ENCODE measurements at regions not wholly inside any gene's neighbourhood (a gene's known extent, or its start where the extent isn't known, plus 50 kb on each side); places are given as distances from the start of the nearest gene placed in this dataset.

DNA sequence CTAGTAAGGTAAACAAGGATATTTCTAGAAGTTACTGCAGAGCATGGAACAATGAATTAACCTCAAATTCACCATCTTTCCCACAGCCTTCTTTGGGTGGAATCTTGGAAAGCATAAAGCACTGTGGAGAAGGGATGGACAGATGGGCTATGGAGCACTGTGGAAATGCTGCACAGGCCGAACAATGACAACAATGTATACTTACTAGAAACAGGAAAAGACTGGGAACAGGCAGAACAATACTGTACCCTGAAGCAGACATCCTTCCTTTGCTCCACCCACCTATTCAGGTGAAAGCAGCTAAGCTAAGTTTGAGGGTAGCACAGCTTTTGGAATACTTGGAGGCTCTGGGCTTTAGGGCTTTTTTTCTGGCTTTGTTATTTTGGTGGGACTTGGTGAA is 250.6 kb upstream of the KLF8 start:
- no peak for TF ChIP-seq CTCF (conservative IDR thresholded peaks at IDR 0.05; ENCODE audit: control insufficient read depth, insufficient read depth, low read depth, low read length)
- no peak for DNase-seq (ENCODE audit: low read depth)
- H3K4me3 ChIP-seq (ENCODE audit: control insufficient read depth, low read depth, low read length) = no peak overlapping the region

DNA sequence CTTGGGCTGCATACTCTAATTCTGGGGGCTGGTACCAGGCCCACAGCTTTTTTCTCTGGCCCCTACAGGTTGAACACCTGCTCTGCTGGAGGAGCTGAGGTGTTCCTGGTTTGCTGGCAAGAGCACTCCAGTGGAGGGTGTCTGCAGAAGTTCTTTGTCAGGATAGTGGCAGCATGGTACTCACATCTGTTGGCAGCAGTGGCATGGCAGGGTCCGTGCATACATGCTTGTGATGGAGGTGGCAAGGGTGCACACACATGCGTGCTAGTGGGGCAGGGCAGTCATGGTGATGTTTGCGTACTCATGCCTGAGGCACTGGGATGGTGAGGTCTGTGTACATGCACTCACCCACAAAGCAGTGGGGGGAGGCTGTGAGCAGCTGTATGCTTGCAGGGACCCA is 235.5 kb upstream of the KLF8 start:
- no peak for DNase-seq (ENCODE audit: low read depth)
- H3K4me3 ChIP-seq (ENCODE audit: control insufficient read depth, low read depth, low read length) = no peak overlapping the region
- no peak for TF ChIP-seq CTCF (conservative IDR thresholded peaks at IDR 0.05; ENCODE audit: control insufficient read depth, insufficient read depth, low read depth, low read length)

DNA sequence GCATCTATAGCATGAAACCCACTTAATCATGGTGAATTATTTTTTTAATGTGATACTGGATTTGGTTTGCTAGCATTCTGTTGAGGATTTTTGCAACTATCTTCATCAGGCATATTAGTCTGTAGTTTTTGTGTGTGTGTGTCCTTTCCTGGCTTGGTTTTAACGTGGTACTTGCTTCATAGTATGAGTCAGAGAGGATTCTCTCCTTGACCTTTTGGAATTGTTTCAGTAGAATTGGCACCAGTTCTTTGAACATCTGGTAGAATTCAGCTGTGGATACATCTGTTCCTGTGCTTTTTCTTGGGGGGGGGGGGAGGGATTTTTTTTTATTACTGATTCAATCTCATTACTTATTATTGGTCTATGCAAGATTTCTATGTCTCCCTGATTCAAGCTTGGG is 232.0 kb upstream of the KLF8 start:
- H3K4me3 ChIP-seq (ENCODE audit: control insufficient read depth, low read depth, low read length) = no peak overlapping the region
- TF ChIP-seq CTCF (conservative IDR thresholded peaks at IDR 0.05; ENCODE audit: control insufficient read depth, insufficient read depth, low read depth, low read length) = no peak
- peak; percentile 43 for DNase-seq (ENCODE audit: low read depth)

- DNase-seq (ENCODE audit: low read depth) = no peak
- TF ChIP-seq CTCF (conservative IDR thresholded peaks at IDR 0.05; ENCODE audit: control insufficient read depth, insufficient read depth, low read depth, low read length) = no peak
- no peak overlapping the region for H3K4me3 ChIP-seq (ENCODE audit: control insufficient read depth, low read depth, low read length)
Observed at GRCh38 chrX:56000729-56001128, 231.4 kb upstream of the KLF8 start.

- no peak for TF ChIP-seq CTCF (conservative IDR thresholded peaks at IDR 0.05; ENCODE audit: control insufficient read depth, insufficient read depth, low read depth, low read length)
- DNase-seq (ENCODE audit: low read depth) = no peak
- H3K4me3 ChIP-seq (ENCODE audit: control insufficient read depth, low read depth, low read length) = no peak overlapping the region
Observed at GRCh38 chrX:56025872-56026571, 206.1 kb upstream of the KLF8 start.

DNA sequence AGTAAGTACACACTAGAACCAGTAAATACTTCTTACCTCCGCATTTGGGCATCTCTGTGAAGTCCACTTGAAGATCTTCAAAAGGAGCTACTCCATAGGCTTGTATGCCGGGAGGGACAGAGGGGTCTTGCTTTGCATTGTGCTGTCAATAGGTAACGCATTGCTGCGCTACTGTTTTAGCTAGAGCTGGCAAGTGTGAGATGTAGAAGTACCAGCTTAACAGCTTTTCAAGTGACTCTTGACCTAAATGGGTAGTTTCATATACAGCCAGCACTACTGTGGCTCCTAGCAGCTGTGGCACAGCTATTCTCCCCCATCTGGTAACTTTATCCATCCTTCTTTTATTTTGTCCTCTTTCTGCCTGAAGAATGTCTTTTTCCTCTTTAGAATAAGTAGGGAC is 205.3 kb upstream of the KLF8 start:
- no peak overlapping the region for H3K4me3 ChIP-seq (ENCODE audit: control insufficient read depth, low read depth, low read length)
- no peak for TF ChIP-seq CTCF (conservative IDR thresholded peaks at IDR 0.05; ENCODE audit: control insufficient read depth, insufficient read depth, low read depth, low read length)

GRCh38 chrX:56029188-56029587 is 203.0 kb upstream of the KLF8 start:
- H3K4me3 ChIP-seq (ENCODE audit: control insufficient read depth, low read depth, low read length) = no peak overlapping the region
- TF ChIP-seq CTCF (conservative IDR thresholded peaks at IDR 0.05; ENCODE audit: control insufficient read depth, insufficient read depth, low read depth, low read length) = no peak
- DNase-seq (ENCODE audit: low read depth) = no peak

More for the DNA sequence above, 205.3 kb upstream of the KLF8 start:
- DNase-seq (ENCODE audit: low read depth) = no peak
